DMS 273 (cell line): ENCODE measurements at regions not wholly inside any gene's neighbourhood (a gene's known extent, or its start where the extent isn't known, plus 50 kb on each side); places are given as distances from the start of the nearest gene placed in this dataset.
"Not testable (repeated sequence)": the region's sequence is repeated elsewhere in the genome, so short reads cannot be mapped to it uniquely, and the experiment has no call there.

Experiments used
- DNase-seq: peaks from one replicate; lab custom pipeline; 2025; ENCODE audit not compliant: unreplicated experiment; lab: John Stamatoyannopoulos, UW

GRCh38 chr13:109941221-109941620, 154.8 kb upstream of the IRS2 start:
- no peak for DNase-seq

GRCh38 chr13:109940637-109941036, 154.3 kb upstream of the IRS2 start:
- DNase-seq: no peak

GRCh38 chr13:109939838-109940237, 153.5 kb upstream of the IRS2 start:
- no peak for DNase-seq

DNA sequence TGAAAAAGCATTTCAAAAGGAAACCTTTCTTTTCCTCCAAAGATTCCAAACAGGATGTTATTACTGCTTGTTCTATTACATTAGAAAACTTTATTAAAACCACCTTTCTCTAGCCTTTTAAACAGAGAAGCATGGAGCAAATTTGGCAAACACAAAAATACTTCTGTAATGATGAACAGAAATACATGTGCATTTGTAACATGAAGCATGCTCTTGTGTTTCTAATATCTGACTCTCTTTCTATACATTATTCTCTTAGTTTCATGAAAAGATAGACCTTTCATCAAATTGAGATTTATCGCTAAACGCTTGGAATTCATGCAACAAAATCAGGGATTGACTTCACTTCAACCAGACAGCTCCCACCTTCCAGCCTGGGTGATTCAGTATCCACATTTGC, 152.8 kb upstream of the IRS2 start:
- DNase-seq: no peak

DNA sequence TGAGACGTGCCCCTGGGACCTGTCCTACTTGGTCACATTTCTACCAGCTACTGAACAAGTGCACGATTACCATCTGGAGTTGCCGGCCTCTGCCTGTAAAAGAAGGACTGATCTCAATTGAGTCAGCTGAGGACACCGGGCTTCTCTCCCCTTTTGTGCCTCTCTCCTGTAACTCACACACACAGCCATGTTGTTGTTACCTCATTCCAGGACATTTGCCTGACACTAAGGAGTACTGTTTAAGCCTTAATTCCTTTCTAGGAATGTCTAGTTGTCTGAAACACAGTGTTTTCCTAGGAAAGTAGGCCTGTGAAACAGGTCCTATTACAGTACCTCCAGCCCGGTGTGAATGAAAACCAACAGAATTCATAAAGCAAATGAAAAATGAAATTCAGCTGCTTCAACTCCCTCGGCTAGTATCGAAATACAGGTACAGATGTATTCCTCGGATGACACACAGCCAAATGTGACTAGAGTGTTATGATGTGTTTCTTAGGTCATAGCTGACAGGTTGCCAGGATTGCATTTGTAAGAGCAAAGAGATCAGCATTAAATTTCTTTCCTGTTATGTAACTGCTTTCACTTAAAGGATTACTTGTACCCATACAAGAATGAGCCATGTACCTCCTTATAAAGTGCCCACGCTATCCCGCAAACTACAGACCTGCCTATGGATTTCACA, 152.0 kb upstream of the IRS2 start:
- no peak for DNase-seq

DNA sequence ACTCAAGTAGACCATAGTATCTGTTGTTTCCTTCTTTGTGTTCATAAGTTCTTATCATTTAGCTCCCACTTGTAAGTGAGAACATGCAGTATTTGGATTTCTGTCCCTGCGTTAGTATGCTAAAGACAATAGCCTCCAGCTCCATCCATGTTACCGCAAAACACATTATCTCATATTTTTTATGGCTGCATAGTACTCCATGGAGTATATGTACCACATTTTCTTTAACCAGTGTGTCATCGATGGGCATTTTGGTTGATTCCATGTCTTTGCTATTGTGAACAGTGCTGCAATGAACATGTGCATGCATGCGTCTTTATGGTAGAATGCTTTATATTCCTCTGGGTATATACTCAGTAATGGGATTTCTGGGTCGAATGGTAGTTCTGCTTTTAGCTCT, 148.1 kb upstream of the IRS2 start:
- DNase-seq: not testable (repeated sequence)

GRCh38 chr13:109933476-109933875, 147.1 kb upstream of the IRS2 start:
- DNase-seq: no peak

GRCh38 chr13:109924376-109924775, 138.0 kb upstream of the IRS2 start:
- DNase-seq: no peak

- DNase-seq: no peak
Measured at GRCh38 chr13:109922518-109922917, 136.1 kb upstream of the IRS2 start.

DNA sequence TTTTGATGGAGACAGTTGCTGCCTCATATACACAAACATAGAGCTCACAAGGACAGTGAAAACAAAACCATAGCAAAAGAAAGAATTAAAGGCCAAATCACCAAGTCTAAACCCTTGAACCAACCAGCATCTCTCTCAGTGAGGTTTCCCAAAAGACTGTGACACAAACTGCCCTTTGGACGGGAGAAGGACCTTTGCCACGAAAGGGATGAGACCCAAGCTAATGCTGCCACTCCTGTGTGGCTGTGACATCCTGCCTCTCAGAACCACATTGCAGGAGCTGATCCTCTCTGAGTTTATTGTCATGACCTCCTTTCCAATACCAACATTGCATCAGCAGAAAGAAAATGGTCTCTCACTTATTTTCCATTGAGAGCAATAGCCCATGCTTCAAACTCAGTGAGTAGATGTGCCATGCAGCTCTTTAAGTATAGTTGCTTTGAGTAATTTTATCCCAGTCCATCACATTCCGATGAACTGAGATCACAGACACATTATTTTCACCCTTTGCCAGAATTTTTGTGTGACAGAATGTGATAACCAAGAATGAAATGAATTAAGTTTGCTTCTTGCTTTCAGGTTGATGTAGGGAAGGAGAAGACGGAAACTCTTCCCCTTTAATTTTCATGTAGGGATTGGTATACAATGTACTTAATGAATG, 133.5 kb upstream of the IRS2 start:
- no peak for DNase-seq

GRCh38 chr13:109918179-109918711, 131.9 kb upstream of the IRS2 start:
- DNase-seq: no peak

DNA sequence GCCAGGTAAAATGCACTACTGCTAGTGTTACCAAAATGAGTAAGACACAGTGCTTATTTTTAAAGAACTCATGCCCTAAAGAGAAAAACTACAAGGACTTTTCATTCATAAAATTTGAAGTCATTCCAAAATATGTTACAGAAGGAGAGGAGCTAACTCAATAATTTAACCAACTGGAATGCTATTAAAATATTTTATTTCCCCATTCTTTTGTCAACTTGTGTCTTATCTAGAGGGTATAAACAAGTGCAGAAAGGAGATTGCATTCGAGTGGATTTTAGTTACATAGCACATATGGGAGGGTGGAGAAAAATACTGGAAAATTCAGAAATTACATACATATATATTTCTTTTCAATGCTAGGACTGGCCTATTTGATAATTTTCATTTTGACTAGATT, 131.0 kb upstream of the IRS2 start:
- DNase-seq: no peak

DNA sequence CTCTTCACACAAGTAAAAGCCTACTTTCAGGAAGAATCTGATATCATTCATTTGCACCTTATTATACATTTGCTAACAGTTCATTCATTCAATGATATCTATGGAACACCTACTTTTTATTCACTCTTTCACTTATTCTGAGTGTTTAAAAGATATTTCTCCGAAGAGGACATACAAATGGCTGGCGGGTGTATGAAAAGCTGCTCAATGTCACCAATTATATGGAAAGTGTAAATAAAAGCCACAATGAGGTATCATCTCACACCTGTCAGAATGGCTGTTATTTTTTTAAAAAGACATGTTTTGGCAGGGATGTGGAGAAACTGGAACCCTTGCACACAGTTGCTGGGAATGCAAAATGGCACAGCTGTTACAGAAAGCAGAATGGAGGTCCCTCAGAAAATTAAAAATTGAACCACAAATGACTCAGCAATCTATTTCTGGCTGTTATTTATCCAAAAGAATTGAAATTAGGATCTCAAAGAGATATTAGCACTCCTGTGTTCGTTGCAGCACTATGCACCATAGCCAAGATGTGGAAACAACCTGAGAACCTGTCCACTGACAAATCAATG, 127.6 kb upstream of the IRS2 start:
- no peak for DNase-seq

GRCh38 chr13:109913186-109913585, 126.8 kb upstream of the IRS2 start:
- DNase-seq: no peak

GRCh38 chr13:109910194-109910593, 123.8 kb upstream of the IRS2 start:
- no peak for DNase-seq

GRCh38 chr13:109906976-109907375, 120.6 kb upstream of the IRS2 start:
- DNase-seq: no peak

GRCh38 chr13:109904218-109904617, 117.8 kb upstream of the IRS2 start:
- peak; percentile 34 for DNase-seq

- DNase-seq: no peak
Measured at GRCh38 chr13:109900741-109901140, 114.4 kb upstream of the IRS2 start.

DNA sequence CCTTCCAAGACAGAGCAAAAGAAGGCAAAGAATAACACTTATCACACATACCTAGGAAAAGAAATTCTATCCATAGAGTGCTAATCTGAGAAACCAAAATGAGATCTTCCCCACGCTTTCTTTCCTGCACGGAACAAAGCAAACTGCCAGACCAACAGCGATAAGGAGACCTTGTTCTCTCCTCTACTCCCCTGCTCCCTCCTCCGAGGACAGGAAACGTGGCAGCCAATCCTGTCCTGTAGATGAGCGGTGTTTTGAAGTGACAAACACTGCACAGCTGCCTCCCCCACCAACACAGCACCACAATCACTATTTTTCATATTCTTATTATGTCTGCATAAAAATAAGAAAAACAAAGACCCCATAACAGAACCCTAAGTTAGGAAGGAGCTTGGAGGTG, 113.9 kb upstream of the IRS2 start:
- no peak for DNase-seq

- no peak for DNase-seq
Measured at GRCh38 chr13:109899748-109900147, 113.4 kb upstream of the IRS2 start.

- no peak for DNase-seq
Measured at GRCh38 chr13:109899316-109899715, 112.9 kb upstream of the IRS2 start.

DNA sequence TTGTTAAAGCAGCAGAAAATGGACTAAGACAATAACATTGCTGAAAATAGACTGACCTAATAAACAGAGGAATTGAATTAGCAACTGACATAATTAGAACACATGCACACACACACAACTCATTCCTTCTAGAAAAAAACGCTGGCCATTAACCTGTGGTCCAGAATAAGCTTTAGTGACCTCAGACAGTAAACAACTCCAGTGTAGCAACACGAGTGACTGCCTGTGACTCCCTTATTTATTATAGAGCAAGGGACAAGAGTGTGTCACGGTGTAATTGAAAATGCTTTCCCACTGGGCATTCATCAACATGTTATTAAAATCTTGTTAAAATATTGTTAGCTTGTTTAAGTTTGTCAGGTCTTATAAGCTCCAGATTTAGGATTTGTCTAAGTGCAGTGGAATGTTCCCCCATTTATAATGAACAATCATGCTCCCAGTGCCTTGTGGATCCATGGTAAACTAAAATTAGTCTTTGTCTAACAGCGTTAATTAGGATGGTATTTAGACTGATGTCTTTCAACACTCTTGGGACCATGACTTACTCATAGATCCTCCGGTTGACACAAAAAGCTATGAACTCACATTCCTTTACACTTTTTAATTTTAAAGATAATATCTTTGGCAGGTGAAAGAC, 111.7 kb upstream of the IRS2 start:
- DNase-seq: no peak
